ENCODE measurements at regions not wholly inside any gene's neighbourhood (a gene's known extent, or its start where the extent isn't known, plus 50 kb on each side); places are given as distances from the start of the nearest gene placed in this dataset.

DNA sequence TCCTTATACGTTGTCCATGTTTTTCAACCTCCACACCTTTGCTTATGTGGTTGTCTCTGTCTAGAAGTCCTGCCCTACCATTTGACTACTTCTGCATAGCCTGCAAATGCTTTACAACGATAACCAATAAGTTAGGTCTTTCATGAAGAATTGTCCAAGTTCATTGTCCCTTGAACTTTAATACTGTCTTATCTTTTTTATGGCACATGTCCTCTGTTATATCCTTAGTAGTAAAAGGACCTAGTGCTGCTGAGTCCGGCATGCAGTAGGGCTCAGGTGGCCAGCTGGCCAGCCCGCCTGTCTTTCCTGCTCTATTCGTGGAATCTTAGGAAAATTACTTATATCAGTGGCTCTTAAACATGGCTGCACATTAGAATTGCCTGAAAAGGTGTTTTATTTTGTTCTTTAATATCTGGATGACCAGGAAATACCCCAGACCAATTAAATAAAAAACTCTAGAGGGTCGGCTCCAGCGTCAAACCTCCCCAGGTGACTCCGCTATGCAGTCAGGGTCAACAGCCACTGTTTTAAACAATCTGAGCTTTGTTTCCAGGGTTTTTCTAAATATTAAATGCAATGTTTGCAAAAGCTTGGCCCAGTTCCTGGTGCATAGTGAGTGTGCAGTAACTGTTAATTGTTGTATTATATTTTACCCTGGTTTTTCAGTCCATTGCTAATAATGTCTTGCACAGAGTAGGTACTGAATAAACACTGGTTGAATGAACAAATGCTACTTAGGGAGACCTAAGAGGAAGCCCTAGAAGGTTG lies 64.6 kb upstream of the SESN3 start:
- Histone ChIP-seq H3K4me1 (ENCODE audit: insufficient read depth, low read length) (peaks cover 21% of the 10 kb centered on the region), H3K27me3 (ENCODE audit: control insufficient read depth in 1 of 2, insufficient read depth in 2 of 2, low read length in 2 of 2) (no peaks in the 10 kb centered on the region), H3K27ac (ENCODE audit: low read depth, low read length) (no peak overlapping the region)

DNA sequence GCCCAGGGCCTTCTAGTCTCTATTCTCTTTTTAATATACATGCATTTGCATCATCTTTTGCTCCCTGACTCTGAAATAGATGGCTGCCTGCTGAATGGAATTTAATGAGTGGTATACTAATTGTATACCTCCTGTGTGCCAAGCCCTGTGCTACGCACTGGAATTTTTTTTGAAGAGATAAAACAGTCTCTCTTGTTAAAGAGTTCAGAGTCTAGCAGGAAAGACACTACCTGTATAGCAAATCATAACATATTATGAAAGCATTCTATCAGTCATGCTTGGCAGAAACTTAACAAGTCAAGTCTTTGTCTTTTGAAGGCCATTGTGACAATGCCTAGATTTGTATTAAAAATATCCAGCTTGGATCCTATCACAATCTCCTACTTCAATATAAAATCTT lies 63.7 kb upstream of the SESN3 start:
- H3K9ac ChIP-seq (ENCODE audit: low read length): no peak overlapping the region
- no peak overlapping the region for H3K27ac ChIP-seq (ENCODE audit: low read depth, low read length)
- H3K27me3 ChIP-seq (ENCODE audit: control insufficient read depth in 1 of 2, insufficient read depth in 2 of 2, low read length in 2 of 2): no peaks in the 10 kb centered on the region
- H3K36me3 ChIP-seq (ENCODE audit: insufficient read depth, low read length): no peaks in the 10 kb centered on the region
- no peak overlapping the region for H3K4me3 ChIP-seq (ENCODE audit: low read depth in 1 of 2, low read length in 2 of 2)
- peaks cover 21% of the 10 kb centered on the region for H3K4me1 ChIP-seq (ENCODE audit: insufficient read depth, low read length)
- no peaks in the 10 kb centered on the region for H3K9me3 ChIP-seq (ENCODE audit: low read length)

More for the DNA sequence above, 64.6 kb upstream of the SESN3 start:
- Histone ChIP-seq H3K36me3 (ENCODE audit: insufficient read depth, low read length) (no peaks in the 10 kb centered on the region), H3K9me3 (ENCODE audit: low read length) (no peaks in the 10 kb centered on the region), H3K9ac (ENCODE audit: low read length) (no peak overlapping the region), H3K4me3 (ENCODE audit: low read depth in 1 of 2, low read length in 2 of 2) (no peak overlapping the region)

GRCh38 chr11:95293116-95293515 lies 62.1 kb upstream of the SESN3 start:
- H3K27me3 ChIP-seq (ENCODE audit: control insufficient read depth in 1 of 2, insufficient read depth in 2 of 2, low read length in 2 of 2): no peaks in the 10 kb centered on the region
- no peaks in the 10 kb centered on the region for H3K36me3 ChIP-seq (ENCODE audit: insufficient read depth, low read length)
- H3K9ac ChIP-seq (ENCODE audit: low read length): no peak overlapping the region
- H3K4me3 ChIP-seq (ENCODE audit: low read depth in 1 of 2, low read length in 2 of 2): no peak overlapping the region
- H3K9me3 ChIP-seq (ENCODE audit: low read length): no peaks in the 10 kb centered on the region
- peaks cover 21% of the 10 kb centered on the region for H3K4me1 ChIP-seq (ENCODE audit: insufficient read depth, low read length)
- no peak overlapping the region for H3K27ac ChIP-seq (ENCODE audit: low read depth, low read length)

- Histone ChIP-seq H3K27ac (ENCODE audit: low read depth, low read length) (no peak overlapping the region), H3K27me3 (ENCODE audit: control insufficient read depth in 1 of 2, insufficient read depth in 2 of 2, low read length in 2 of 2) (no peaks in the 10 kb centered on the region), H3K36me3 (ENCODE audit: insufficient read depth, low read length) (no peaks in the 10 kb centered on the region), H3K4me1 (ENCODE audit: insufficient read depth, low read length) (peaks cover 21% of the 10 kb centered on the region), H3K4me3 (ENCODE audit: low read depth in 1 of 2, low read length in 2 of 2) (no peak overlapping the region), H3K9ac (ENCODE audit: low read length) (no peak overlapping the region), H3K9me3 (ENCODE audit: low read length) (no peaks in the 10 kb centered on the region)
Measured at GRCh38 chr11:95291946-95292345, 60.9 kb upstream of the SESN3 start.

DNA sequence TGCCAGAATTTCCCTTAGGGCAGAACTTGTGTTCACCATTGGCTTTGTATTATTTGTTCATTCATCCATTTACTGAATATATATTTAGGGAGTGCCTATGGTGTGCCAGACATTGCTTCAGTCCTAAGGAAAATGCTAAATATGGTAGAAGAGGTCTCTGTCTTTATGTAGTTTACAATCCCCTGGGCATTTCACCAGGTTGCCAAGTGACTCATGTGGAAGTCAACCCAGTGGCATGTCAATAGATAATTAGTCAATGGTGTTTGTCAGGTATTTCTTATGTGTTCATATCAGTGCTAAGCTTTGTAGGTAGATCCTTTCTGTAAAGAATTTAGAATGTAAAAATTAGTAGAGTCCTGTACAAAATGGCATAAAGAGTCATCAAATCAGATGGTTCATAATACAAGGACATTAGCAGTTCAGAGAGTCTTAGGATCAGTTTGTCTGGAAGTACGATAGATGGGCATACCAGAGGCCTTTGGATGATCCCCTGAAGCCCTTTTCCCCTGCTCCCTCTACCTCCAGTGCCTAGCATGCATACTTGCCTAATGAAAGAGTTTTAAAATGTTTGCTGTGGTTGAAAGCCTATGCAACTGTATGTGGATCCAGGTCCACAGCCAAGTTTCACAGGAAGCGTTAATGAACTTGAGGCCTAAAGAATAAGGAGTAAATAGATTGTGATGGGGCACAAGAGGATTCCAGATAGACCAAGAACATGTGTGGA lies 58.5 kb upstream of the SESN3 start:
- Histone ChIP-seq H3K27ac (ENCODE audit: low read depth, low read length) (no peak overlapping the region), H3K4me1 (ENCODE audit: insufficient read depth, low read length) (no peaks in the 10 kb centered on the region), H3K27me3 (ENCODE audit: control insufficient read depth in 1 of 2, insufficient read depth in 2 of 2, low read length in 2 of 2) (no peaks in the 10 kb centered on the region), H3K9ac (ENCODE audit: low read length) (no peak overlapping the region), H3K9me3 (ENCODE audit: low read length) (no peaks in the 10 kb centered on the region), H3K36me3 (ENCODE audit: insufficient read depth, low read length) (no peaks in the 10 kb centered on the region), H3K4me3 (ENCODE audit: low read depth in 1 of 2, low read length in 2 of 2) (no peak overlapping the region)

GRCh38 chr11:95284057-95285052 lies 53.4 kb upstream of the SESN3 start:
- peaks cover 12% of the 10 kb centered on the region for H3K4me1 ChIP-seq (ENCODE audit: insufficient read depth, low read length)
- H3K36me3 ChIP-seq (ENCODE audit: insufficient read depth, low read length): no peaks in the 10 kb centered on the region
- H3K27me3 ChIP-seq (ENCODE audit: control insufficient read depth in 1 of 2, insufficient read depth in 2 of 2, low read length in 2 of 2): no peaks in the 10 kb centered on the region
- H3K9ac ChIP-seq (ENCODE audit: low read length): no peak overlapping the region
- H3K4me3 ChIP-seq (ENCODE audit: low read depth in 1 of 2, low read length in 2 of 2): no peak overlapping the region
- no peak overlapping the region for H3K27ac ChIP-seq (ENCODE audit: low read depth, low read length)
- no peaks in the 10 kb centered on the region for H3K9me3 ChIP-seq (ENCODE audit: low read length)

GRCh38 chr11:95283650-95284049 lies 52.6 kb upstream of the SESN3 start:
- H3K36me3 ChIP-seq (ENCODE audit: insufficient read depth, low read length): no peaks in the 10 kb centered on the region
- no peak overlapping the region for H3K27ac ChIP-seq (ENCODE audit: low read depth, low read length)
- no peak overlapping the region for H3K4me3 ChIP-seq (ENCODE audit: low read depth in 1 of 2, low read length in 2 of 2)
- H3K9ac ChIP-seq (ENCODE audit: low read length): no peak overlapping the region
- H3K27me3 ChIP-seq (ENCODE audit: control insufficient read depth in 1 of 2, insufficient read depth in 2 of 2, low read length in 2 of 2): no peaks in the 10 kb centered on the region
- H3K9me3 ChIP-seq (ENCODE audit: low read length): no peaks in the 10 kb centered on the region
- H3K4me1 ChIP-seq (ENCODE audit: insufficient read depth, low read length): peaks cover 12% of the 10 kb centered on the region

DNA sequence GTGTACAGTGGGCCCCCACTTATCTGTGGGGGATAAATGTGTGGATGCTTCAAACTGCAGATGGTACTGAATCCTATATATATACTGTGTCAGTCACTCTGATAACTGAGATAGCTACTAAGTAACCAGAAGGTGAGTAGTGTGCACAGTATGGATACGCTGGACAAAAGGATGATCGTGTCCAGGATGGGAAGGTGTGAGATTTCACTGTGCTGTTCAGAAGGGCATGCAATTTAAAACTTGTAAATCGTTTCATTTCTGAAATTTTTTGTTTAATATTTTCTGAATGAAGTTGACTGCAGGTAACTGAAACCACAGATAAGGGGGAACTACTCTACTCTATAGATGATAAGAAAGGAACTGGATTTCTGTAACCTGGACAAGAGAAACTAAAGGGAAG lies 52.1 kb upstream of the SESN3 start:
- peaks cover 12% of the 10 kb centered on the region for H3K4me1 ChIP-seq (ENCODE audit: insufficient read depth, low read length)
- no peak overlapping the region for H3K27ac ChIP-seq (ENCODE audit: low read depth, low read length)
- H3K9me3 ChIP-seq (ENCODE audit: low read length): no peaks in the 10 kb centered on the region
- no peak overlapping the region for H3K4me3 ChIP-seq (ENCODE audit: low read depth in 1 of 2, low read length in 2 of 2)
- H3K9ac ChIP-seq (ENCODE audit: low read length): no peak overlapping the region
- no peaks in the 10 kb centered on the region for H3K27me3 ChIP-seq (ENCODE audit: control insufficient read depth in 1 of 2, insufficient read depth in 2 of 2, low read length in 2 of 2)
- no peaks in the 10 kb centered on the region for H3K36me3 ChIP-seq (ENCODE audit: insufficient read depth, low read length)

- Histone ChIP-seq H3K4me1 (ENCODE audit: insufficient read depth, low read length) (peaks cover 12% of the 10 kb centered on the region), H3K4me3 (ENCODE audit: low read depth in 1 of 2, low read length in 2 of 2) (no peak overlapping the region), H3K27me3 (ENCODE audit: control insufficient read depth in 1 of 2, insufficient read depth in 2 of 2, low read length in 2 of 2) (no peaks in the 10 kb centered on the region), H3K27ac (ENCODE audit: low read depth, low read length) (no peak overlapping the region), H3K9me3 (ENCODE audit: low read length) (no peaks in the 10 kb centered on the region), H3K9ac (ENCODE audit: low read length) (no peak overlapping the region), H3K36me3 (ENCODE audit: insufficient read depth, low read length) (no peaks in the 10 kb centered on the region)
Measured at GRCh38 chr11:95282291-95282751, 51.3 kb upstream of the SESN3 start.

Data from muscle layer of colon (tissue), 2 donors.